Kidney (tissue), 13 donors: ENCODE measurements at regions not wholly inside any gene's neighbourhood (a gene's known extent, or its start where the extent isn't known, plus 50 kb on each side); places are given as distances from the start of the nearest gene placed in this dataset.

Experiments
- DNase-seq, 5 donors: peaks; one replicate each; pipeline ENCODE4 v3.0.0-alpha.2; 2013 to 2020
- FAIRE-seq: peaks from 2 replicates; lab custom pipeline; 2012; peaks lifted over from hg19 to GRCh38; lab: Jason Lieb, UNC
- H3K27ac ChIP-seq, 2 donors: one replicate each; pipeline ENCODE4 v1.7.0; 2013; ENCODE audit warnings: low read depth in 2 of 2, low read length in 2 of 2, inconsistent platforms in 1 of 2
- H3K27me3 ChIP-seq: one replicate; pipeline ENCODE4 v1.7.1; 2013; ENCODE audit warnings: low read length, inconsistent platforms; ENCODE audit not compliant: control insufficient read depth, insufficient read depth
- H3K36me3 ChIP-seq, 3 donors: one replicate each; pipeline versions ENCODE4 v1.7.0 to v1.7.1; 2013; ENCODE audit warnings: low read length in 3 of 3, control low read depth in 1 of 3, inconsistent platforms in 1 of 3; ENCODE audit not compliant: insufficient read depth in 3 of 3, control insufficient read depth in 2 of 3
- H3K4me1 ChIP-seq, 3 donors: one replicate each; pipeline versions ENCODE4 v1.7.0 to v1.7.1; 2013; ENCODE audit warnings: low read length in 3 of 3, inconsistent platforms in 1 of 3, low read depth in 1 of 3; ENCODE audit not compliant: control insufficient read depth in 2 of 3, insufficient read depth in 2 of 3
- H3K4me3 ChIP-seq, 3 donors: one replicate each; pipeline versions ENCODE4 v1.7.0 to v1.8.1; 2013; ENCODE audit warnings: low read length in 3 of 3, control low read depth in 1 of 3, inconsistent platforms in 1 of 3
- H3K9ac ChIP-seq, 3 donors: one replicate each; pipeline versions ENCODE4 v1.7.0 to v1.7.1; 2013; ENCODE audit warnings: low read length in 3 of 3, control low read depth in 1 of 3, inconsistent platforms in 1 of 3
- H3K9me3 ChIP-seq, 3 donors: one replicate each; pipeline versions ENCODE4 v1.7.0 to v1.7.1; 2013; ENCODE audit warnings: low read length in 3 of 3, control low read depth in 1 of 3, inconsistent platforms in 1 of 3; ENCODE audit not compliant: control insufficient read depth in 2 of 3, insufficient read depth in 1 of 3
- intact Hi-C: fragments of 100-400 bp; cut with DNase I; formaldehyde crosslinking; loops from one replicate; pipeline ENCODE4 v1.11.1; 2022
- TF ChIP-seq, protein P1 (sequence below): IDR thresholded peaks from 3 replicates; pipeline ENCODE4 v1.5.1; 2012; ENCODE audit warnings: mild to moderate bottlenecking, moderate library complexity, borderline replicate concordance; ENCODE audit not compliant: insufficient read depth; ENCODE audit errors: extremely low read depth
- donor health status: control.
- donor health status: control.
- donor health status: control.
- donor health status: control.
- donor health status: control.
- donor health status: DM: yes; HTN: yes; CAD: no.
- donor health status: Normal renal cell carcinoma (clear cell type).

DNA sequence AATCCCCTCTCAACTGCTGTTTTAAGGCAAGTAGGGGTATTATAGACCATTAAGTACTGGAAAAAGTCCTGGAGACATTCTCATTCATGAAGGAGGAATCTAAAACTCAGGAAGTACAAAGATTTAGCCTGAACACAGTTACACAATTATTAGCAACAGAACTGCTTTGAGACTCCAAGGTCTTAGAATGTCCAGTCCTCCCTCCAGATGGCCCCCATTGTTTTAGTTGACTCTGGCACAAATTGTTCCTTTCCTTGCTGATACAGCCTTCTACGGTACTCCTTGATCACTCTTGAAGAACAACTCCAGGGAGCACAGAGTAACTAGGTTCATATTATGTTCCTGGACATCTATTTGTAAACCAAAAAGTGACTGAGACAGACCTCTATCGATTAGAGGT lies 210.1 kb upstream of the RND3 start:
- no peak for FAIRE-seq
- H3K9me3 ChIP-seq = no peaks in the 10 kb centered on the region
- H3K36me3 ChIP-seq = no peaks in the 10 kb centered on the region
- TF ChIP-seq, protein P1, sequence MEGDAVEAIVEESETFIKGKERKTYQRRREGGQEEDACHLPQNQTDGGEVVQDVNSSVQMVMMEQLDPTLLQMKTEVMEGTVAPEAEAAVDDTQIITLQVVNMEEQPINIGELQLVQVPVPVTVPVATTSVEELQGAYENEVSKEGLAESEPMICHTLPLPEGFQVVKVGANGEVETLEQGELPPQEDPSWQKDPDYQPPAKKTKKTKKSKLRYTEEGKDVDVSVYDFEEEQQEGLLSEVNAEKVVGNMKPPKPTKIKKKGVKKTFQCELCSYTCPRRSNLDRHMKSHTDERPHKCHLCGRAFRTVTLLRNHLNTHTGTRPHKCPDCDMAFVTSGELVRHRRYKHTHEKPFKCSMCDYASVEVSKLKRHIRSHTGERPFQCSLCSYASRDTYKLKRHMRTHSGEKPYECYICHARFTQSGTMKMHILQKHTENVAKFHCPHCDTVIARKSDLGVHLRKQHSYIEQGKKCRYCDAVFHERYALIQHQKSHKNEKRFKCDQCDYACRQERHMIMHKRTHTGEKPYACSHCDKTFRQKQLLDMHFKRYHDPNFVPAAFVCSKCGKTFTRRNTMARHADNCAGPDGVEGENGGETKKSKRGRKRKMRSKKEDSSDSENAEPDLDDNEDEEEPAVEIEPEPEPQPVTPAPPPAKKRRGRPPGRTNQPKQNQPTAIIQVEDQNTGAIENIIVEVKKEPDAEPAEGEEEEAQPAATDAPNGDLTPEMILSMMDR = no peak
- H3K27me3 ChIP-seq = no peaks in the 10 kb centered on the region
- no peaks in the 10 kb centered on the region for H3K4me1 ChIP-seq
- no peak overlapping the region for H3K4me3 ChIP-seq
- no peak overlapping the region for H3K9ac ChIP-seq
- intact Hi-C loops = no loop called here
- DNase-seq = no peak
- no peak overlapping the region for H3K27ac ChIP-seq

DNA sequence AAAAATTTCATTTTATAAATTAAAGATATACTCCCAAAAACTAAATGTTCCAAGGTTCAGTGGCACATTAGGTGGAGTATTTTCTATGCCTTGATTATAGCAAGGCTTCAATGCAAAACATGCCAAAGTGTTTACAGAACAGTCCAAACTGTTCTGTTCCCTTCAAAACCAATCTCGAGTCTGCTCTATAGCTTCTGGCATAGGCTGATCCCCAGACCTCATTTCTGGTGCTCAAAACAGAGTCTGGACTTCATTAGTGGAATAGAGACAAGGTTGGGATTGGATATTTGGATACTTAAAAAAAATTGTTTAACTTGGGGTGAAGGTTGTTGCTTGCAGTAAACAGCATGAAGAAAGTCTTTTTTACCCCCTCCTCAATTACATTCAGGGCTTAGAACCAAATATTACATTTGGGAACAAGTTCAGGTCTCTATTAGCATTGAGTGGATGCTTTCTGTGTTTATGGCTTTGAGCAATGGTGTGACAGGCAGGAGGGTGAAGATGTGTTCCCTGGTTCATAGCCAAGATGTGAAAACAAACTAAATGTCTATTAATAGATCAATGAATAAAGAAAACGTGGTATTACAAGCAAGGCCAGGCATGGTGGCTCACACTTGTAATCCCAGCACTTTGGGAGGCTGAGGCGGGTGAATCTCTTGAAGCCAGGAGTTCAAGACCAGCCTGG lies 208.1 kb upstream of the RND3 start:
- no peak overlapping the region for H3K4me3 ChIP-seq
- no peak overlapping the region for H3K27ac ChIP-seq
- TF ChIP-seq, protein P1 = no peak
- H3K9me3 ChIP-seq = no peaks in the 10 kb centered on the region
- H3K9ac ChIP-seq = no peak overlapping the region
- no peaks in the 10 kb centered on the region for H3K4me1 ChIP-seq
- H3K36me3 ChIP-seq = no peaks in the 10 kb centered on the region
- intact Hi-C loops = no loop called here
- DNase-seq (no peak), FAIRE-seq (no peak)
- no peaks in the 10 kb centered on the region for H3K27me3 ChIP-seq

DNA sequence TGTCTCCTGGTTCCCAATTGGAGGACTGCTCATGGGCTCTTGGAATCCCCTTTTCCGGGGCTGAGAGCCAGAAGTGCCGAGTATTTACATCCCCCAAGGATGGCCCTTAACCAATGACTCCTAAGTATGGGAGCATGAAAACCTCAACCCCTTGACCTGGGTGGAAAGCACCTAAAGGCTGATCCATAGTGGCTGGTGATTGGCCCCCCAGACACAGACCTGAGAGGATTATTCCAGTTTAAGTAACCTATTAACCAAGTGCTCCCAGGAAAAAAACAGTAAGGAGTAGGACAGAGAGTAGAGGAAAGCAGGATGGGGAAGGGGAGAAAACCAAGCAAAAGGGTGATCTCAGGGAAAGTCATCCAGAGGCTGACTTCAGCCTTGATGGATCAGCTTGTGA lies 206.1 kb upstream of the RND3 start:
- Histone ChIP-seq H3K9me3 (no peaks in the 10 kb centered on the region), H3K9ac (no peak overlapping the region), H3K4me3 (no peak overlapping the region), H3K27me3 (no peaks in the 10 kb centered on the region), H3K27ac (no peak overlapping the region), H3K4me1 (no peaks in the 10 kb centered on the region), H3K36me3 (no peaks in the 10 kb centered on the region)
- DNase-seq = no peak
- no peak for FAIRE-seq
- TF ChIP-seq, protein P1 = no peak
- intact Hi-C loops = no loop called here

DNA sequence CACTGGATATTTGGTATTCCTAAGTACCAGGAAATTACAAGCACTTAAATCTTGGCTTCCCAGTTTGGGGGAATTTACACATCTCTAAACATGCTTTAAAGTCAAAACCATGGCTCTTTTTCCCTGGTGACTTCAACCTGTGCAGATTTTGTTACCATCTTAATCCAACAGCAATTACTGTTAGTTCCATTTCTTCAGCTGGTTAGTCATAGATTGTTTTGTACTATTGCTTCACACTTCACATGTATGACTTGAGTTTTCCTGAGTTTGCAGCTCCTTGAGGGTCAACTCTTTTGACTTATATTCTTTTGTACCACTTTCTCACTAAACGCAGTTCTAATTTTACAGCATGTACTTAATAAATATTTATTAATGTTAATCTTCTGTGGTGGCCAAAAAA lies 203.4 kb upstream of the RND3 start:
- H3K27ac ChIP-seq = no peak overlapping the region
- intact Hi-C loops = no loop called here
- H3K27me3 ChIP-seq = no peaks in the 10 kb centered on the region
- no peaks in the 10 kb centered on the region for H3K4me1 ChIP-seq
- no peak overlapping the region for H3K4me3 ChIP-seq
- DNase-seq = no peak
- TF ChIP-seq, protein P1 = no peak
- H3K9me3 ChIP-seq = no peaks in the 10 kb centered on the region
- no peak overlapping the region for H3K9ac ChIP-seq
- H3K36me3 ChIP-seq = no peaks in the 10 kb centered on the region
- FAIRE-seq = no peak
